ENCODE measurements at regions not wholly inside any gene's neighbourhood (a gene's known extent, or its start where the extent isn't known, plus 50 kb on each side); places are given as distances from the start of the nearest gene placed in this dataset.

GRCh38 chr10:118513174-118513573, 82.3 kb downstream of the PRLHR start:
- TF ChIP-seq OSR1 (CRISPR knock-in tag; IDR thresholded peaks at IDR 0.05): no peak
- no peak for TF ChIP-seq CREB5 (CRISPR knock-in tag; IDR thresholded peaks at IDR 0.05; ENCODE audit: low read depth)
- TF ChIP-seq SNAI2 (CRISPR knock-in tag; IDR thresholded peaks at IDR 0.05): no peak
- no peak for TF ChIP-seq PPARA (CRISPR knock-in tag; IDR thresholded peaks at IDR 0.05; ENCODE audit: borderline replicate concordance)

Data from SK-N-SH treated with all-trans-retinoic acid at 6 μM for 48 hours (cell line).